ENCODE measurements at regions not wholly inside any gene's neighbourhood (a gene's known extent, or its start where the extent isn't known, plus 50 kb on each side); places are given as distances from the start of the nearest gene placed in this dataset.

- Histone ChIP-seq H3K4me1 (ENCODE audit: control insufficient read depth, insufficient read depth, low read length) (0 out of 2 replicates have a peak, but pooled peaks cover 1% of the 10 kb centered on the region), H3K9me3 (ENCODE audit: control insufficient read depth, insufficient read depth, low read length) (no peaks in the 10 kb centered on the region), H3K27me3 (ENCODE audit: control insufficient read depth, insufficient read depth, low read length) (no peaks in the 10 kb centered on the region), H3K27ac (ENCODE audit: low read length) (no peak overlapping the region), H3K4me3 (ENCODE audit: low read length) (no peak overlapping the region), H3K36me3 (ENCODE audit: control insufficient read depth, insufficient read depth, low read length) (no peaks in the 10 kb centered on the region)
- no CpG with 5 or more reads among the region's 13 CpGs for WGBS (ENCODE audit: insufficient coverage, insufficient read length)
- peak; percentile 52 for DNase-seq (ENCODE audit: low read depth, low spot score)
Observed at GRCh38 chr5:4295663-4296339, 700.2 kb downstream of the IRX1 start.

- Histone ChIP-seq H3K27ac (ENCODE audit: low read length) (no peak overlapping the region), H3K4me3 (ENCODE audit: low read length) (no peak overlapping the region), H3K36me3 (ENCODE audit: control insufficient read depth, insufficient read depth, low read length) (no peaks in the 10 kb centered on the region), H3K27me3 (ENCODE audit: control insufficient read depth, insufficient read depth, low read length) (no peaks in the 10 kb centered on the region), H3K9me3 (ENCODE audit: control insufficient read depth, insufficient read depth, low read length) (no peaks in the 10 kb centered on the region), H3K4me1 (ENCODE audit: control insufficient read depth, insufficient read depth, low read length) (no peaks in the 10 kb centered on the region)
- no peak for DNase-seq (ENCODE audit: low read depth, low spot score)
- WGBS (ENCODE audit: insufficient coverage, insufficient read length), result no CpG with 5 or more reads among the region's 4 CpGs
Observed at GRCh38 chr5:4306057-4306456, 710.4 kb downstream of the IRX1 start.

GRCh38 chr5:4309026-4309425 is 713.4 kb downstream of the IRX1 start:
- Histone ChIP-seq H3K27ac (ENCODE audit: low read length) (no peak overlapping the region), H3K27me3 (ENCODE audit: control insufficient read depth, insufficient read depth, low read length) (no peaks in the 10 kb centered on the region), H3K36me3 (ENCODE audit: control insufficient read depth, insufficient read depth, low read length) (no peaks in the 10 kb centered on the region), H3K4me1 (ENCODE audit: control insufficient read depth, insufficient read depth, low read length) (no peaks in the 10 kb centered on the region), H3K4me3 (ENCODE audit: low read length) (no peak overlapping the region), H3K9me3 (ENCODE audit: control insufficient read depth, insufficient read depth, low read length) (no peaks in the 10 kb centered on the region)
- no CpG with 5 or more reads among the region's 7 CpGs for WGBS (ENCODE audit: insufficient coverage, insufficient read length)
- no peak for DNase-seq (ENCODE audit: low read depth, low spot score)

- Histone ChIP-seq H3K4me1 (ENCODE audit: control insufficient read depth, insufficient read depth, low read length) (no peaks in the 10 kb centered on the region), H3K36me3 (ENCODE audit: control insufficient read depth, insufficient read depth, low read length) (no peaks in the 10 kb centered on the region), H3K27me3 (ENCODE audit: control insufficient read depth, insufficient read depth, low read length) (no peaks in the 10 kb centered on the region), H3K9me3 (ENCODE audit: control insufficient read depth, insufficient read depth, low read length) (no peaks in the 10 kb centered on the region), H3K4me3 (ENCODE audit: low read length) (no peak overlapping the region), H3K27ac (ENCODE audit: low read length) (no peak overlapping the region)
- no peak for DNase-seq (ENCODE audit: low read depth, low spot score)
- WGBS (ENCODE audit: insufficient coverage, insufficient read length), result no CpG with 5 or more reads among the region's 5 CpGs
Observed at GRCh38 chr5:4313138-4313537, 717.5 kb downstream of the IRX1 start.

- no peaks in the 10 kb centered on the region for H3K36me3 ChIP-seq (ENCODE audit: control insufficient read depth, insufficient read depth, low read length)
- H3K4me3 ChIP-seq (ENCODE audit: low read length), result no peak overlapping the region
- H3K27ac ChIP-seq (ENCODE audit: low read length), result no peak overlapping the region
- no peaks in the 10 kb centered on the region for H3K9me3 ChIP-seq (ENCODE audit: control insufficient read depth, insufficient read depth, low read length)
- no peaks in the 10 kb centered on the region for H3K27me3 ChIP-seq (ENCODE audit: control insufficient read depth, insufficient read depth, low read length)
- no peaks in the 10 kb centered on the region for H3K4me1 ChIP-seq (ENCODE audit: control insufficient read depth, insufficient read depth, low read length)
- no peak for DNase-seq (ENCODE audit: low read depth, low spot score)
- WGBS (ENCODE audit: insufficient coverage, insufficient read length), result no CpG with 5 or more reads among the region's 16 CpGs
Observed at GRCh38 chr5:4319478-4320128, 724.0 kb downstream of the IRX1 start.

GRCh38 chr5:4330327-4330726 is 734.7 kb downstream of the IRX1 start:
- WGBS (ENCODE audit: insufficient coverage, insufficient read length), result no CpG with 5 or more reads among the region's 2 CpGs
- no peaks in the 10 kb centered on the region for H3K4me1 ChIP-seq (ENCODE audit: control insufficient read depth, insufficient read depth, low read length)

GRCh38 chr5:4335078-4335477 is 739.4 kb downstream of the IRX1 start:
- Histone ChIP-seq H3K36me3 (ENCODE audit: control insufficient read depth, insufficient read depth, low read length) (no peaks in the 10 kb centered on the region), H3K4me3 (ENCODE audit: low read length) (no peak overlapping the region), H3K27me3 (ENCODE audit: control insufficient read depth, insufficient read depth, low read length) (no peaks in the 10 kb centered on the region), H3K4me1 (ENCODE audit: control insufficient read depth, insufficient read depth, low read length) (no peaks in the 10 kb centered on the region), H3K9me3 (ENCODE audit: control insufficient read depth, insufficient read depth, low read length) (peaks cover 1% of the 10 kb centered on the region; the same call in 1 of the 2 replicates), H3K27ac (ENCODE audit: low read length) (no peak overlapping the region)
- no peak for DNase-seq (ENCODE audit: low read depth, low spot score)
- WGBS (ENCODE audit: insufficient coverage, insufficient read length), result no CpG with 5 or more reads among the region's 2 CpGs

More at GRCh38 chr5:4330327-4330726, 734.7 kb downstream of the IRX1 start:
- no peak overlapping the region for H3K27ac ChIP-seq (ENCODE audit: low read length)
- no peak overlapping the region for H3K4me3 ChIP-seq (ENCODE audit: low read length)
- DNase-seq (ENCODE audit: low read depth, low spot score), result no peak
- H3K36me3 ChIP-seq (ENCODE audit: control insufficient read depth, insufficient read depth, low read length), result no peaks in the 10 kb centered on the region
- no peaks in the 10 kb centered on the region for H3K27me3 ChIP-seq (ENCODE audit: control insufficient read depth, insufficient read depth, low read length)
- H3K9me3 ChIP-seq (ENCODE audit: control insufficient read depth, insufficient read depth, low read length), result peaks cover 1% of the 10 kb centered on the region; the same call in 1 of the 2 replicates

GRCh38 chr5:4337519-4337918 is 741.9 kb downstream of the IRX1 start:
- no CpG with 5 or more reads among the region's 3 CpGs for WGBS (ENCODE audit: insufficient coverage, insufficient read length)
- Histone ChIP-seq H3K4me3 (ENCODE audit: low read length) (no peak overlapping the region), H3K27ac (ENCODE audit: low read length) (no peak overlapping the region), H3K4me1 (ENCODE audit: control insufficient read depth, insufficient read depth, low read length) (no peaks in the 10 kb centered on the region), H3K27me3 (ENCODE audit: control insufficient read depth, insufficient read depth, low read length) (no peaks in the 10 kb centered on the region), H3K36me3 (ENCODE audit: control insufficient read depth, insufficient read depth, low read length) (no peaks in the 10 kb centered on the region), H3K9me3 (ENCODE audit: control insufficient read depth, insufficient read depth, low read length) (peaks cover under 1% of the 10 kb centered on the region; the same call in 1 of the 2 replicates)
- no peak for DNase-seq (ENCODE audit: low read depth, low spot score)

GRCh38 chr5:4339949-4340348 is 744.3 kb downstream of the IRX1 start:
- no peak for DNase-seq (ENCODE audit: low read depth, low spot score)
- Histone ChIP-seq H3K4me3 (ENCODE audit: low read length) (no peak overlapping the region), H3K4me1 (ENCODE audit: control insufficient read depth, insufficient read depth, low read length) (no peaks in the 10 kb centered on the region), H3K27ac (ENCODE audit: low read length) (no peak overlapping the region), H3K27me3 (ENCODE audit: control insufficient read depth, insufficient read depth, low read length) (no peaks in the 10 kb centered on the region), H3K9me3 (ENCODE audit: control insufficient read depth, insufficient read depth, low read length) (no peaks in the 10 kb centered on the region), H3K36me3 (ENCODE audit: control insufficient read depth, insufficient read depth, low read length) (no peaks in the 10 kb centered on the region)
- WGBS (ENCODE audit: insufficient coverage, insufficient read length), result no CpG with 5 or more reads among the region's 9 CpGs

- Histone ChIP-seq H3K27me3 (ENCODE audit: control insufficient read depth, insufficient read depth, low read length) (no peaks in the 10 kb centered on the region), H3K27ac (ENCODE audit: low read length) (no peak overlapping the region)
- no CpG with 5 or more reads among the region's 1 CpG for WGBS (ENCODE audit: insufficient coverage, insufficient read length)
Observed at GRCh38 chr5:4345850-4346249, 750.2 kb downstream of the IRX1 start.

GRCh38 chr5:4348423-4348822 is 752.8 kb downstream of the IRX1 start:
- Histone ChIP-seq H3K4me3 (ENCODE audit: low read length) (no peak overlapping the region), H3K4me1 (ENCODE audit: control insufficient read depth, insufficient read depth, low read length) (no peaks in the 10 kb centered on the region), H3K36me3 (ENCODE audit: control insufficient read depth, insufficient read depth, low read length) (no peaks in the 10 kb centered on the region), H3K27me3 (ENCODE audit: control insufficient read depth, insufficient read depth, low read length) (no peaks in the 10 kb centered on the region), H3K9me3 (ENCODE audit: control insufficient read depth, insufficient read depth, low read length) (no peaks in the 10 kb centered on the region), H3K27ac (ENCODE audit: low read length) (no peak overlapping the region)
- no CpG with 5 or more reads among the region's 3 CpGs for WGBS (ENCODE audit: insufficient coverage, insufficient read length)
- no peak for DNase-seq (ENCODE audit: low read depth, low spot score)

More at GRCh38 chr5:4345850-4346249, 750.2 kb downstream of the IRX1 start:
- Histone ChIP-seq H3K4me1 (ENCODE audit: control insufficient read depth, insufficient read depth, low read length) (no peaks in the 10 kb centered on the region), H3K9me3 (ENCODE audit: control insufficient read depth, insufficient read depth, low read length) (no peaks in the 10 kb centered on the region), H3K36me3 (ENCODE audit: control insufficient read depth, insufficient read depth, low read length) (no peaks in the 10 kb centered on the region), H3K4me3 (ENCODE audit: low read length) (no peak overlapping the region)
- DNase-seq (ENCODE audit: low read depth, low spot score), result no peak

Measured in iPS DF 6.9 (cell line).